ENCODE measurements at regions not wholly inside any gene's neighbourhood (a gene's known extent, or its start where the extent isn't known, plus 50 kb on each side); places are given as distances from the start of the nearest gene placed in this dataset.
A peak's percentile ranks its signal among the peaks of the same experiment; 100 is the strongest.

GRCh38 chr4:30380404-30380998, 339.7 kb upstream of the PCDH7 start:
- Histone ChIP-seq H3K9me3 (ENCODE audit: control insufficient read depth, low read length) (no peaks in the 10 kb centered on the region), H3K36me3 (ENCODE audit: control insufficient read depth, insufficient read depth, low read length) (no peaks in the 10 kb centered on the region), H3K27me3 (ENCODE audit: control insufficient read depth, insufficient read depth, low read length, poor library complexity, severe bottlenecking) (no peaks in the 10 kb centered on the region), H3K4me1 (ENCODE audit: control insufficient read depth, insufficient read depth, low read length) (no peaks in the 10 kb centered on the region), H3K4me3 (ENCODE audit: low read length) (no peak overlapping the region), H3K9ac (ENCODE audit: extremely low read depth, low read length, poor library complexity, severe bottlenecking) (no peak overlapping the region), H3K27ac (ENCODE audit: low read depth, low read length) (no peak overlapping the region)
- no peak overlapping the region for H3K4me3 Mint-ChIP-seq
- WGBS, 2 experiments (ENCODE audit: insufficient coverage in 1 of 2, insufficient read length in 1 of 2): 45 to 50% methylated on average over 3 to 6 of the region's 6 CpGs
- no peaks in the 10 kb centered on the region for H3K27me3 Mint-ChIP-seq (ENCODE audit: insufficient read depth)
- H3K36me3 Mint-ChIP-seq (ENCODE audit: low read depth): no peaks in the 10 kb centered on the region
- H3K27ac Mint-ChIP-seq: no peak overlapping the region
- DNase-seq: peak; percentile 88
- H3K9me3 Mint-ChIP-seq: peaks cover 2% of the 10 kb centered on the region
- peak; percentile 96 for TF ChIP-seq CTCF (conservative IDR thresholded peaks at IDR 0.05)
- H3K4me1 Mint-ChIP-seq: no peaks in the 10 kb centered on the region

- Histone ChIP-seq H3K27me3 (ENCODE audit: control insufficient read depth, insufficient read depth, low read length, poor library complexity, severe bottlenecking) (no peaks in the 10 kb centered on the region), H3K4me1 (ENCODE audit: control insufficient read depth, insufficient read depth, low read length) (no peaks in the 10 kb centered on the region), H3K4me3 (ENCODE audit: low read length) (no peak overlapping the region), H3K9ac (ENCODE audit: extremely low read depth, low read length, poor library complexity, severe bottlenecking) (no peak overlapping the region), H3K27ac (ENCODE audit: low read depth, low read length) (no peak overlapping the region), H3K9me3 (ENCODE audit: control insufficient read depth, low read length) (no peaks in the 10 kb centered on the region), H3K36me3 (ENCODE audit: control insufficient read depth, insufficient read depth, low read length) (no peaks in the 10 kb centered on the region)
- no peak overlapping the region for H3K27ac Mint-ChIP-seq
- no peaks in the 10 kb centered on the region for H3K27me3 Mint-ChIP-seq (ENCODE audit: insufficient read depth)
- no peak overlapping the region for H3K4me3 Mint-ChIP-seq
- no peaks in the 10 kb centered on the region for H3K4me1 Mint-ChIP-seq
- no peak for DNase-seq
- H3K36me3 Mint-ChIP-seq (ENCODE audit: low read depth): no peaks in the 10 kb centered on the region
- H3K9me3 Mint-ChIP-seq: no peaks in the 10 kb centered on the region
- WGBS, 2 experiments (ENCODE audit: insufficient coverage in 1 of 2, insufficient read length in 1 of 2): 90% methylated on average over 2 of the region's 2 CpGs; no CpG with 5 or more reads in 1 of the 2 experiments
- no peak for TF ChIP-seq CTCF (conservative IDR thresholded peaks at IDR 0.05)
Observed at GRCh38 chr4:30385650-30386049, 334.5 kb upstream of the PCDH7 start.

GRCh38 chr4:30386266-30386895, 333.8 kb upstream of the PCDH7 start:
- H3K27ac ChIP-seq (ENCODE audit: low read depth, low read length): no peak overlapping the region
- no peak overlapping the region for H3K27ac Mint-ChIP-seq
- no peak overlapping the region for H3K4me3 ChIP-seq (ENCODE audit: low read length)
- H3K4me1 ChIP-seq (ENCODE audit: control insufficient read depth, insufficient read depth, low read length): no peaks in the 10 kb centered on the region
- no peak for DNase-seq
- no peak overlapping the region for H3K9ac ChIP-seq (ENCODE audit: extremely low read depth, low read length, poor library complexity, severe bottlenecking)
- H3K4me1 Mint-ChIP-seq: no peaks in the 10 kb centered on the region
- no peaks in the 10 kb centered on the region for H3K9me3 ChIP-seq (ENCODE audit: control insufficient read depth, low read length)
- no peaks in the 10 kb centered on the region for H3K36me3 Mint-ChIP-seq (ENCODE audit: low read depth)
- H3K27me3 Mint-ChIP-seq (ENCODE audit: insufficient read depth): no peaks in the 10 kb centered on the region
- H3K9me3 Mint-ChIP-seq: no peaks in the 10 kb centered on the region
- TF ChIP-seq CTCF (conservative IDR thresholded peaks at IDR 0.05): no peak
- no peak overlapping the region for H3K4me3 Mint-ChIP-seq
- H3K27me3 ChIP-seq (ENCODE audit: control insufficient read depth, insufficient read depth, low read length, poor library complexity, severe bottlenecking): no peaks in the 10 kb centered on the region
- 100% methylated on average over 4 of the region's 4 CpGs; no CpG with 5 or more reads in 1 of the 2 experiments for WGBS, 2 experiments (ENCODE audit: insufficient coverage in 1 of 2, insufficient read length in 1 of 2)
- H3K36me3 ChIP-seq (ENCODE audit: control insufficient read depth, insufficient read depth, low read length): no peaks in the 10 kb centered on the region
